GM18951 (cell line): ENCODE measurements at regions not wholly inside any gene's neighbourhood (a gene's known extent, or its start where the extent isn't known, plus 50 kb on each side); places are given as distances from the start of the nearest gene placed in this dataset.

Experiments
- POLR2A ChIP-seq: IDR thresholded peaks from 4 replicates; pipeline ENCODE4 v1.6.1; 2011; ENCODE audit warnings: mild to moderate bottlenecking; ENCODE audit not compliant: insufficient read length, insufficient read depth; ENCODE audit errors: extremely low read depth
- in situ Hi-C: fragments of 300-500 bp; cut with MboI; formaldehyde crosslinking; loops from one replicate; pipeline ENCODE4 v1.12.0; 2022; ENCODE audit warnings: low sequenced_read_pairs, mixed read lengths, inconsistent platforms; ENCODE audit not compliant: unreplicated experiment

DNA sequence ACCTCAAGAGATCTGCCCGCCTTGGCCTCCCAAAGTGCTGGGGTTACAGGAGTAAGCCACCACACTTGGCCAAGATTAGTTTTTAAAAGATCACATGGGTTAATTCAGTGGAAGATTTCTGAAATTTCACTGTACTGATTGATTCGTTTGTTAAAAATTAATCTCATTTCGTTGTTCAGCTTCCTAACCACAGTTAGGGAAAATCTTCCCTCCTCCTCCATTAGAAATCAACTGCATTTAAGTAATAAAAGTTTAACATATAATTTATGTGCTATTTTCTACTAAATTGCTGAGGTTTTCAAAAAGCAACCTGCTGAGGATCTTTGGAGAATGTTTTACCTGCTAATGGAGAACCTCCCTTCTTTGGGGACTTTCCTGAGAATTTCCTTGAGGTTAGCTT, 522.4 kb downstream of the GATA3 start:
- TF ChIP-seq POLR2A, result no peak
- in situ Hi-C loops, result no loop called here

DNA sequence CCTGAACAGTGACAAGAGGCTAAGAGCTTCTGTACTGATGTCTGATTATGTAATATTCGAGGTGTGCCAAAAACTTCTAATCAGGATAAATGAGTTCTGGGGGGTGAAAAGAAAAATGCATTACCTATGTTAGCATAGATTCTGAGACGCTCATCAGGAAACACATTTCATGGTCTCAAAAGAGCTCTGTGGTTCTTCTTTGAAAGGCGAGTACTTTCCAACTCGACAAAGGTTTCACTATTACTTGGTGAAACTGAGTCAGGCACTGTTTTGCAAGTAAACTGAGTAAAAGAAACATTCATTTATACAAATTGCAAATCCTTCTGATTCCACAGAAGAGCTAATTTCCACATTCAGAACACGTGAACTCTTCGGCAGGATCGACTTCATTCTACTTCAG, 523.2 kb downstream of the GATA3 start:
- in situ Hi-C loops, result no loop called here
- TF ChIP-seq POLR2A, result no peak

DNA sequence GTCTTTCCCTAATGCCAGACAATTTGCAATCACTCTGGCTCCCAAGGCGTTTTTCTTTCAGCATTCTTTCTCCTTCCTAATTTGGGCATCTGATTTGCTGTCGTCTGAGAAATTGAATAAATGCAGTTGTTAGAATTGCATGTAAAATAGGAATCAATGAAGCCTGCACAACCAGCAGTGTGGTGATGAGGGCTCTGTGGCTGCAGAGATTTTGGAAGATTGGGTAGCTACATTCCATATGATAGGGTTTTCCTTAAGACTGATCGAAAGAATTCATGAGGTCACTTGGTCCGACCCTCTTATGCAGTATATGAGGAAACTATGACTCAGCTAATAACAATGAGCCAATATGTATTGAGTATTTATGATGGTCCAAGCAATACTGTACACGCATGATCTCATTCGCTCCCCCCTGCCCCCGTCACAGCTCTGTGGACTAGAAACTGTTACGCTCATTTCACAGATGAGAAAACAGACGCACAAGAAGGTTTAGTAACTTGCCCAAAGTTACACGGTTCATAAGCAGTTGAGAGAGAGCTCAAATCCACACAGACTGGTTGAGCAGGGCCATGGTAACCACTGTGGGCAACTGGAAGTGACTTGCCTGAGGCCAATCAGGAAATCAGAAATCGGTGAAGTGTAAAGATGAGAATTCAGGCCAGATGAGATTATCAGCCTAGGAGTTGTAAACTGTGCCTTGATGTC, 527.2 kb downstream of the GATA3 start:
- no peak for TF ChIP-seq POLR2A
- in situ Hi-C loops, result no loop called here

DNA sequence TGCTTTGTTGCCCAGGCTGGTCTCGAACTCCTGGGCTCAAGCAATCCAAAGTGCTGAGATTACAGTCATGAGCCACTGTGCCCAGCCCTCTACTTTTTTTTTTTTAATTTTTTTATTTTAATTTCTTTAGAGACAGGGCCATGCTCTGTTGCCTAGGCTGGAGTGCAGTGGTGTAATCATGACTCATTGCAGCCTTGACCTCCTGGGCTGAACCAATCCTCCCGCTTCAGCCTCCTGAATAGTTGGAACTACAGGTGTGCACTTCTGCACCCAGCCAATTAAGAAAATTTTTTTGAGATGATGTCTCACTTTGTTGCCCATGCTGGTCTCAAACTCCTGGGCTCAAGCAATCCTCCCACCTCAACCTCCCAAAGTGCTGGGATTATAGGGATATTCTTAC, 528.6 kb downstream of the GATA3 start:
- TF ChIP-seq POLR2A, result no peak
- in situ Hi-C loops, result no loop called here

DNA sequence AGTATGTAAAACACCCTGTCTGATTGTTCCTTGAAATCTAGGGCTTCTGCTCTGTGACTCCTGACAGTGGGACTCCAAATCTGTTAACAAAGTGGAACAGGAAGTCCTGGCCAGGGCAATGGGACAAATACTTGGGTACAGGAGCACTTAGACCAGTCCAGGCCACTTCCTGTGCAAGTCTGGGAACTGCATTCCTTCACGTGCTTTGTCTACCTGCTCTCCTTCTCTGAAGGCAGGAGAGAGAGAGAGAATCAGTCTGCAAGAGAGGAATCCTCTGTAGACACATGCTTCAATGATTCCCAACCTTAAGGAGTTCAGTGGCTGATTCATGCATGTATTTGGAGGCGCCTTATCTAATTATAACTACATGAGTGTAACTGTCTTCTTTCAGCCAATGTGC, 530.2 kb downstream of the GATA3 start:
- in situ Hi-C loops, result no loop called here
- TF ChIP-seq POLR2A, result no peak

DNA sequence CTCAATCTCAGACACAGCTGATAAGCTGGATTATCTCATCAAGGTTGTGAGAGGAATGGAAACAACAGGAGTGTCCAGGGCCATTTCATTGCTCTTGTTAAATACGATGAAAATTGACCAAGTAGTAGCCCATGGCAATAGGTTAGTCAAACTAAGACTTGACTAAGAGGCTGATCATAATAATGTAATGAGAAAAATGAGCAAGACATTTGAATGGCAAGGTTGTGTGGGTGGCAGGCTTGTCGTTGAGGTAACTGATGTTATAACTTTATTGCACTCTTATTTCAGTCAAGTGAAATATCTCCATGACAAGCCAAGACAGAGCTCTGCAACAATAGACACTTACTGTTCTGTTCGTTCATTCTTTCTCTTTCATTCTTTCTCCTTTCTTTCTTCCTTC, 532.0 kb downstream of the GATA3 start:
- no peak for TF ChIP-seq POLR2A
- in situ Hi-C loops, result no loop called here

DNA sequence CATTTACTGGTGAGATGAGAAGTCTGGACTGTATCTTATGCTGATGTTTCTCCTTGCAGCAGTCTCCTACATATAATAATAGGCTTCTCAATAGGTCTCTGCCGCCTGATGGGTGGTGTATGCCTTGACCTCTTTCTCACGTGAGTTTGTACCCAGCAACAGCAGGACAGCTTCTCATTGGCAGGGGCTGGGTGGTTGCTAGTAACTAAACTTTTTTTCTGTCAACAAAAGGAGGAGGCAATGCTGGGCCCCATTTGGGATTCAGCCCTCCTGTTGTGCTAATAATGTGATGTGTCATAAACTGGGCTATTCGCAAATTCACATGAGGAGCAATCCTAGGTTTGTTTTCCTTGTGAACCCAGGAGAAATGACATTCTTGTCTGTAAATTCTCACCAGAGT, 533.6 kb downstream of the GATA3 start:
- in situ Hi-C loops, result no loop called here
- no peak for TF ChIP-seq POLR2A

DNA sequence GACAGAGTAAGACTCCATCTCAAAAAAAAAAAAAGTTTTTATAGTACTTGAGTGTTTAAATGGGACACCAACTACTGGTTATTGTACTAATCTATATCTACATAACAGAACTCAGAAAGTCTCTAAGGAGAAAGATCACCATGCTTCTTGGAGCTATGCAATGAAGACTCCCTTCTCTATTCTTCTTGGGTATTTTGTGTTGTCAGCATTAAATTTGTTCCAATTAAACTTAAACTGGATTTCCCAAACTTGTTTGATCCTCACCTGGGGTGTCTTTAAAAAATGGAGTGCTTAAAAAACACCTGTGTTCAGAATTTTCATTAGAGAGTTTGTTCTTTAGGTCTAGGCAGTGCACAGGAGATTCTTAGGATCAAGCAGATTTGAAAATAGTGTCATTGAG, 536.0 kb downstream of the GATA3 start:
- no peak for TF ChIP-seq POLR2A

DNA sequence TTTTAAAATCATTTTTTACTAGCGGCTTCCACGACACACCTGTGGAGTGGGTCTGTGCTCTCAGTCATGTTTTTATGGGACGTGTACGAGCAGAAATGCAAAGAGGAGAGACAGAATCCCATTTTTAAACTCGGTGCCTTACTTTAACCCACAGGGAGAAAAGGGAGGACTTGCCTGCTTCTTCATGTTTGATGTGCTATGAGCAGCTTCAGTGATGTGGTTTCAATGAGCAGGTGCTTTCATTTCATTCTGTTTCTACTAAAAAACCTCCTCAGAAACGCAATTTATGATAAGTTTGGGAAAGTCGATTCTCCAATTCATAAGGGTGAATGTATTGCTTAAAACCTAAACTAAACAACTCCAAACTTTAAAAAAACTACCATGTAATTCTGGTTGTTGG, 537.2 kb downstream of the GATA3 start:
- in situ Hi-C loops, result no loop called here
- no peak for TF ChIP-seq POLR2A

More for the DNA sequence above, 536.0 kb downstream of the GATA3 start:
- in situ Hi-C loops, result no loop called here

DNA sequence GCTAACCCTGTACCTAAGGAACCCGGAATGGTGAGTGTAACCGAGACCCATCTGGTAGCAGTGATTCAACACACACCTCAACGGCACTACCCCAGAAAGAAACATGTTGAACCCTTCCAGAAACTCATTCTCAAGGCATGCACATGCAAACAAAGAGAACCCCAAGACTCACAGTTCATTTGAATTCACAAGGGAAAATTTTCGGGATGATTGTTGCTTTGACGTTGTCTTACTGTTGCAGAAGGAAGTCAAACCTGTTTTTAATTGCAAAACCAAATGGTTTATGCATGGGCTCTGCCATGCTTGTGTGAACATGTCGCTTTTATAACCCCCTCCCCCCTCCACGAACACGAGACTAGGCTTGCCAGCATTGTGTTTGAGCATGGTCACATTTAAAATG, 539.7 kb downstream of the GATA3 start:
- in situ Hi-C loops, result no loop called here
- no peak for TF ChIP-seq POLR2A

DNA sequence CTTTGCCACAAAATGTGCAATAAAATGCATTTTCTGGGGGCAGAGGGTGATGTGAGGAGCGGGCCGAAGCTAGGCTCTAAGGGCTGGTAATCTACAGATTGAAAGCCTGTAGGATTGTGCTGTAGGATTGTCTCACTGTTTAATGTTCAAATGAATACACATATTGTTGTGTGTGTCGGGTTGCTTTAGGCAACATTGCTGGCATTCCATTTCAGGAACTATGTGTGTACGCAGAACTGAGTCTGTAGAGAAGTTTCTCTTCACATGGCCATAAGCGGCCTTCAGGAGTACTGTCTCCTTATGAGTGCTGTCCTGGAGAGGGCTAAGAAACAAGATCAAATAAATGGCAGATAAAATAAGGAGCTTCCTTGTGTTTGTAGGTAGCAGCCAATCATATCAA, 540.2 kb downstream of the GATA3 start:
- in situ Hi-C loops, result no loop called here
- TF ChIP-seq POLR2A, result no peak

DNA sequence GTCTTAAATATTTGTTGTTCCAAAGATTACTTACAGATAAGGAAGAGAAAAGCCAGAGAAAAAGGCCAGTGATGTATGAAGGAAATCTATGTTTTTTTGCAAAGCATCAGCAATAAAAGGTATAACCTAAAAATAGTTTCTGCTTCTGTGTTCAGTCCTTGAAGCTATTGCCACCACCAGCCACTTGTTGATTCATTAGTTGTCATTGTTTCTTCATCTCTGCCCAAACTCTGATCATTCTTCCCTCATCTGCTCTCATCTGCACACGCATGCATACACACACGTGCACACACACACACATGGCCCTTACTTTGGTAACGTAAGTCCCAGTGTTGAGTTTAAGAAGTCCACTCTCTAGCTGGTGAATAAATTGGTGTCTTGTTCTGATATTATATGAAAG, 540.7 kb downstream of the GATA3 start:
- no peak for TF ChIP-seq POLR2A

DNA sequence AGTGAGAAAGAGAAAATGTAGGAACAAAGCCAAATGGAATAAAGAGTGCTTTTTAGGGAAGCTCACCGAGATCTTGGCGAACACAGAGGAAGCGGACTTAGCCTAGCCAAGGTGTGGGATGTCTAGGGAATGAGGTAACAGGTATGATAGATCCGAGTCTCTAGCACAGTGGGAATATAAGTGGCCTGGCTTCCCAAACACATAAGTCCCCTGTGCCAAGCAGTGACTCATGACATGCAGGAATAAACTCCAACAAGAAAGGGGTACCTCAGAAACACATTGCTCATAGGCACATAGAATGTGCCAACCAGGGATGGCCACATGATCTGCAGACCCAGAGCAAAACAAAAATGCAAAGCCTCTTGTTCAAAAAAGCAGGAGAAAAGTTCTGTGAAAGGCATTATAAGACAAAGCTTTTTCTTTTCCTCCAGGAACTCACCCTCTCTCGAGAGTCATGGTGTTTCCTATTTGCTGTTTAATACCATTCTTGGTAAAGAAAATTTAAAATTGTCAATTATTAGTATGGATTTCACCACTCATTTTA, 542.5 kb downstream of the GATA3 start:
- in situ Hi-C loops, result no loop called here

More for the DNA sequence above, 540.7 kb downstream of the GATA3 start:
- in situ Hi-C loops, result no loop called here

DNA sequence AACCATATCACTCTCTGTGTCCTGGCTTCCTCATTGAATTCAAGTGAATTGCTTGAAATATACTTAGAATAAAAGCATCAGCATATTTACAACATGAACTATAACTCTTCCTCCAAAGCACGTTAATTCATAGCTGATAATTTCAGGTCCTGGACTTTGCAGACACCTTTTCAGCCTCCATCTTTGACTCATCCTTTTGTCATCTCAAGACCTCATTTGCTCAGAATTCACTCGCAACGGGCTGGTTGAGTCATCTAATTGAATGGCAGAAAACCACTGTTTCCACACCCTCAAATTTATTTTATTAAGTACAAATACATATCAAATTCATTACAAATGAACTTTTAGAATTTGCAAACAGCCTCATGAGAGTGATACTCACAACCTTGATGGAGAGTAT, 545.7 kb downstream of the GATA3 start:
- in situ Hi-C loops, result no loop called here
- no peak for TF ChIP-seq POLR2A

More for the DNA sequence above, 542.5 kb downstream of the GATA3 start:
- TF ChIP-seq POLR2A, result no peak
